Endodermal cell (in vitro differentiated cells): ENCODE measurements at regions not wholly inside any gene's neighbourhood (a gene's known extent, or its start where the extent isn't known, plus 50 kb on each side); places are given as distances from the start of the nearest gene placed in this dataset.

ENCODE experiments used
- DNase-seq: peaks from one replicate; pipeline ENCODE4 v3.0.0-alpha.2; 2017
- H3K27ac ChIP-seq: 2 replicates; pipeline ENCODE4 v1.5.1; 2013; ENCODE audit warnings: mild to moderate bottlenecking, low read depth, low read length, moderate library complexity
- H3K27me3 ChIP-seq: 2 replicates; pipeline ENCODE4 v1.6.1; 2013; ENCODE audit warnings: mild to moderate bottlenecking, low read length, moderate library complexity; ENCODE audit not compliant: insufficient read depth, control insufficient read depth, poor library complexity, severe bottlenecking
- H3K36me3 ChIP-seq: 2 replicates; pipeline ENCODE4 v1.7.0; 2013; ENCODE audit warnings: mild to moderate bottlenecking, low read length, moderate library complexity; ENCODE audit not compliant: control insufficient read depth, insufficient read depth
- H3K4me1 ChIP-seq: one replicate; pipeline ENCODE4 v1.7.0; 2013; ENCODE audit warnings: low read length; ENCODE audit not compliant: control insufficient read depth, insufficient read depth
- H3K4me3 ChIP-seq: 2 replicates; pipeline ENCODE4 v1.5.1; 2013; ENCODE audit warnings: mild to moderate bottlenecking, low read length, moderate library complexity
- H3K9ac ChIP-seq: 2 replicates; pipeline ENCODE4 v1.6.1; 2013; ENCODE audit warnings: mild to moderate bottlenecking, low read length, moderate library complexity; ENCODE audit not compliant: poor library complexity, severe bottlenecking; ENCODE audit errors: extremely low read depth
- H3K9me3 ChIP-seq: 2 replicates; pipeline ENCODE4 v1.6.1; 2013; ENCODE audit warnings: mild to moderate bottlenecking, low read length, moderate library complexity; ENCODE audit not compliant: control insufficient read depth
- H3K27ac Mint-ChIP-seq: 2 replicates; pipeline ENCODE4 v1.8.0; 2020; ENCODE audit warnings: mixed read lengths
- H3K27me3 Mint-ChIP-seq: 2 replicates; pipeline ENCODE4 v1.8.0; 2021; ENCODE audit warnings: mild to moderate bottlenecking, mixed read lengths; ENCODE audit not compliant: insufficient read depth
- H3K36me3 Mint-ChIP-seq: 2 replicates; pipeline ENCODE4 v1.8.0; 2020; ENCODE audit warnings: low read depth, mixed read lengths
- H3K4me1 Mint-ChIP-seq: 2 replicates; pipeline ENCODE4 v1.8.0; 2020; ENCODE audit warnings: mixed read lengths
- H3K4me3 Mint-ChIP-seq: 2 replicates; pipeline ENCODE4 v1.8.0; 2020; ENCODE audit warnings: mild to moderate bottlenecking, moderate library complexity, mixed read lengths
- H3K9me3 Mint-ChIP-seq: 2 replicates; pipeline ENCODE4 v1.8.0; 2020; ENCODE audit warnings: mild to moderate bottlenecking, mixed read lengths
- CTCF ChIP-seq: fragments of 200-600 bp; sonication (generic); conservative IDR thresholded peaks from 2 replicates; pipeline ENCODE4 v1.5.0; 2021; ENCODE audit warnings: antibody characterized with exemption, mild to moderate bottlenecking
- WGBS, 2 experiments: methylation state at CpG; one replicate each; pipeline versions ENCODE4 v1.1.5 to v1.1.7; 2013; ENCODE audit warnings: missing lambda C conversion rate in 2 of 2, mixed read lengths in 1 of 2; ENCODE audit not compliant: insufficient coverage in 1 of 2, insufficient read length in 1 of 2; 5-methylcytosine and 5-hydroxymethylcytosine counted together

- Histone ChIP-seq H3K9ac (no peak overlapping the region), H3K4me3 (no peak overlapping the region), H3K4me1 (peaks cover 3% of the 10 kb centered on the region), H3K9me3 (no peaks in the 10 kb centered on the region), H3K27ac (no peak overlapping the region), H3K27me3 (no peaks in the 10 kb centered on the region), H3K36me3 (no peaks in the 10 kb centered on the region)
- DNase-seq = no peak
- TF ChIP-seq CTCF = no peak
- Mint-ChIP-seq H3K4me1 (peaks cover 29% of the 10 kb centered on the region), H3K4me3 (no peak overlapping the region), H3K36me3 (no peaks in the 10 kb centered on the region), H3K9me3 (no peaks in the 10 kb centered on the region), H3K27ac (no peak overlapping the region), H3K27me3 (peaks cover 2% of the 10 kb centered on the region)
- 93 to 98% methylated on average over 6 to 11 of the region's 11 CpGs for WGBS, 2 experiments
Measured at GRCh38 chr5:67620424-67621397, 424.1 kb upstream of the CD180 start.

GRCh38 chr5:67619636-67620035, 423.0 kb upstream of the CD180 start:
- H3K36me3 ChIP-seq = no peaks in the 10 kb centered on the region
- Mint-ChIP-seq H3K27ac (no peak overlapping the region), H3K27me3 (peaks cover 2% of the 10 kb centered on the region), H3K36me3 (no peaks in the 10 kb centered on the region), H3K4me3 (no peak overlapping the region), H3K4me1 (peaks cover 29% of the 10 kb centered on the region), H3K9me3 (no peaks in the 10 kb centered on the region)
- no peak overlapping the region for H3K4me3 ChIP-seq
- H3K27ac ChIP-seq = no peak overlapping the region
- H3K9ac ChIP-seq = no peak overlapping the region
- peaks cover 3% of the 10 kb centered on the region for H3K4me1 ChIP-seq
- 98% methylated on average over 4 of the region's 4 CpGs; no CpG with 5 or more reads in 1 of the 2 experiments for WGBS, 2 experiments
- TF ChIP-seq CTCF = no peak
- H3K27me3 ChIP-seq = no peaks in the 10 kb centered on the region
- H3K9me3 ChIP-seq = no peaks in the 10 kb centered on the region
- no peak for DNase-seq

GRCh38 chr5:67619235-67619634, 422.6 kb upstream of the CD180 start:
- TF ChIP-seq CTCF = no peak
- H3K36me3 Mint-ChIP-seq = no peaks in the 10 kb centered on the region
- no peak overlapping the region for H3K27ac ChIP-seq
- H3K27me3 Mint-ChIP-seq = peaks cover 2% of the 10 kb centered on the region
- peaks cover 28% of the 10 kb centered on the region for H3K4me1 Mint-ChIP-seq
- H3K9me3 Mint-ChIP-seq = no peaks in the 10 kb centered on the region
- no peaks in the 10 kb centered on the region for H3K27me3 ChIP-seq
- no peak for DNase-seq
- H3K4me3 ChIP-seq = no peak overlapping the region
- no peak overlapping the region for H3K9ac ChIP-seq
- H3K9me3 ChIP-seq = no peaks in the 10 kb centered on the region
- H3K4me1 ChIP-seq = peaks cover 3% of the 10 kb centered on the region
- no peaks in the 10 kb centered on the region for H3K36me3 ChIP-seq
- H3K27ac Mint-ChIP-seq = no peak overlapping the region
- H3K4me3 Mint-ChIP-seq = no peak overlapping the region
